Upper lobe of left lung (tissue), 6 donors: ENCODE measurements at regions not wholly inside any gene's neighbourhood (a gene's known extent, or its start where the extent isn't known, plus 50 kb on each side); places are given as distances from the start of the nearest gene placed in this dataset.

Source experiments
- ATAC-seq, 2 donors: fragments of 200-7000 bp; cut with Tn5 transposase; one replicate each; pipeline ENCODE4 v1.9.1; 2022; ENCODE audit warnings: mild to moderate bottlenecking in 2 of 2, moderate library complexity in 2 of 2; ENCODE audit not compliant: low FRiP score in 2 of 2
- DNase-seq, 2 donors: peaks; one replicate each; pipeline ENCODE4 v3.0.0-alpha.2; 2019 to 2020
- H3K27ac ChIP-seq, 4 donors: fragments of 200-600 bp; sonication (generic); one replicate each; pipeline ENCODE4 v1.5.1; 2016 to 2019
- H3K27me3 ChIP-seq, 4 donors: fragments of 200-600 bp; sonication (generic); one replicate each; pipeline ENCODE4 v1.5.1; 2017 to 2019
- H3K36me3 ChIP-seq, 4 donors: fragments of 200-600 bp; sonication (generic); one replicate each; pipeline ENCODE4 v1.5.1; 2016 to 2019
- H3K4me1 ChIP-seq, 4 donors: fragments of 200-600 bp; sonication (generic); one replicate each; pipeline ENCODE4 v1.5.1; 2018 to 2019
- H3K4me3 ChIP-seq, 4 donors: fragments of 200-600 bp; sonication (generic); one replicate each; pipeline ENCODE4 v1.5.1; 2017 to 2019; ENCODE audit warnings: mild to moderate bottlenecking in 2 of 4, moderate library complexity in 1 of 4
- H3K9me3 ChIP-seq, 4 donors: fragments of 200-600 bp; sonication (generic); one replicate each; pipeline ENCODE4 v1.5.1; 2018 to 2019
- EP300 ChIP-seq, 4 donors: sonication (generic); formaldehyde crosslinking; IDR thresholded peaks; one replicate each; pipeline ENCODE4 v1.5.1; 2017; ENCODE audit warnings: antibody characterized with exemption in 4 of 4, control low read depth in 2 of 4
- POLR2A ChIP-seq, 4 donors: fragments of 450-650 bp; IDR thresholded peaks; one replicate each; pipeline ENCODE4 v1.5.1; 2016 to 2017; ENCODE audit warnings: antibody characterized with exemption in 4 of 4, mild to moderate bottlenecking in 2 of 4
- POLR2AphosphoS5 ChIP-seq, 2 donors: sonication (generic); formaldehyde crosslinking; IDR thresholded peaks; one replicate each; pipeline ENCODE4 v1.5.1; 2017; ENCODE audit warnings: antibody characterized with exemption in 2 of 2
- WGBS, 2 donors: methylation state at CpG; one replicate each; pipeline ENCODE4 v1.1.5; 2017 to 2018; 5-methylcytosine and 5-hydroxymethylcytosine counted together
- TF ChIP-seq, protein P1 (sequence below), 6 experiments: fragments of 450-650 bp in 4 of 6; fragments of 200-600 bp in 2 of 6; sonication (generic) in 2 of 6; IDR thresholded peaks; one replicate each; pipeline ENCODE4 v1.5.1; 2016 to 2019; ENCODE audit warnings: antibody characterized with exemption in 6 of 6
- donor health status: DM: no; HTN: no; CAD: no; lungs with moderate emphysema.
- donor health status: DM: no; HTN: yes; CAD: no; lungs with severe emphysema.

DNA sequence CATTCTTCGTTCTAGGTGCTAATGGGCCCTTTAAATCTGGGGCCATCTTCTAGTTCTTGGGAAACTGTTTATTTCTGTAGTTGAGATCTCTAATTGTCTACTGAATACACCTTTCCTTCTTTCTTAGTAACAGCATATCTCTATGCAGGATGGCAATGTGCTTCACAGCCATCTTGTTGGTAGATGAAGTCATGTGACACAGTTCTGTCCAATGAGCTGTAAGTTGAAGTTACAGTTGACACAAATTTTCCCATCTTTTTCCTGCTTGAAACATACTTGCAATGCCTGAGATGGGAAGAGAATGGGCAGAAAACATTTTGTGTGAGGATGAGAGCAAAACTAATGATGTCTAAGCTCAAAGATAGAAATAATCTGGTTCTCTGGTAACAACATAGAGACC, 57.3 kb upstream of the PHLPP1 start:
- Histone ChIP-seq H3K4me3 (no peak overlapping the region), H3K4me1 (no peaks in the 10 kb centered on the region), H3K9me3 (no peaks in the 10 kb centered on the region), H3K36me3 (no peaks in the 10 kb centered on the region), H3K27me3 (no peaks in the 10 kb centered on the region), H3K27ac (no peak overlapping the region)
- 81 to 100% methylated on average over 1 of the region's 1 CpG for WGBS, 2 donors
- DNase-seq (no peak), ATAC-seq (no peak)
- no peak for TF ChIP-seq POLR2A (IDR thresholded peaks at IDR 0.05)
- TF ChIP-seq, protein P1, sequence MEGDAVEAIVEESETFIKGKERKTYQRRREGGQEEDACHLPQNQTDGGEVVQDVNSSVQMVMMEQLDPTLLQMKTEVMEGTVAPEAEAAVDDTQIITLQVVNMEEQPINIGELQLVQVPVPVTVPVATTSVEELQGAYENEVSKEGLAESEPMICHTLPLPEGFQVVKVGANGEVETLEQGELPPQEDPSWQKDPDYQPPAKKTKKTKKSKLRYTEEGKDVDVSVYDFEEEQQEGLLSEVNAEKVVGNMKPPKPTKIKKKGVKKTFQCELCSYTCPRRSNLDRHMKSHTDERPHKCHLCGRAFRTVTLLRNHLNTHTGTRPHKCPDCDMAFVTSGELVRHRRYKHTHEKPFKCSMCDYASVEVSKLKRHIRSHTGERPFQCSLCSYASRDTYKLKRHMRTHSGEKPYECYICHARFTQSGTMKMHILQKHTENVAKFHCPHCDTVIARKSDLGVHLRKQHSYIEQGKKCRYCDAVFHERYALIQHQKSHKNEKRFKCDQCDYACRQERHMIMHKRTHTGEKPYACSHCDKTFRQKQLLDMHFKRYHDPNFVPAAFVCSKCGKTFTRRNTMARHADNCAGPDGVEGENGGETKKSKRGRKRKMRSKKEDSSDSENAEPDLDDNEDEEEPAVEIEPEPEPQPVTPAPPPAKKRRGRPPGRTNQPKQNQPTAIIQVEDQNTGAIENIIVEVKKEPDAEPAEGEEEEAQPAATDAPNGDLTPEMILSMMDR (IDR thresholded peaks at IDR 0.05): no peak
- TF ChIP-seq EP300 (IDR thresholded peaks at IDR 0.05): no peak
- TF ChIP-seq POLR2AphosphoS5 (IDR thresholded peaks at IDR 0.05): no peak

DNA sequence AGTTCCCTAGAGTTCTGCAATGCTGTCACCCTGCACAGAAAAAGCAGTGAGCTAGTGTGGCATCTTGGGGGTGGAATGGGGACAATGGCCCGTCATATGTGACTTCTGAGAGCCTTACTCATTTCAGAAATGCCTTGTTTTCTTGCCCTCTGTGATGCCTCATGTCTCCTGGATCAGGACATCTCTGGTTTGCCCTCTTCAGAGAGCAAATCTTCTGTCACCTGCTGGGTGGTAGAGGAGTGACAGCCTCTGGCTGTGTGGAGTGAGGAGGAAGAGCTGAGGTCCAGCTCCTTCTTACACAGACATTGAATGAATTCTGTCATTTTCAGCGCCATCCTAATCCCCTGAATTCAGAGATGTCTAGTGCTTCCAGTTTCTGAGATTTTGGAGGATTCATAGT, 55.6 kb upstream of the PHLPP1 start:
- Histone ChIP-seq H3K4me3 (no peak overlapping the region), H3K27ac (no peak overlapping the region), H3K27me3 (no peaks in the 10 kb centered on the region), H3K36me3 (no peaks in the 10 kb centered on the region), H3K4me1 (no peaks in the 10 kb centered on the region), H3K9me3 (no peaks in the 10 kb centered on the region)
- TF ChIP-seq POLR2A (IDR thresholded peaks at IDR 0.05): no peak
- no peak for TF ChIP-seq POLR2AphosphoS5 (IDR thresholded peaks at IDR 0.05)
- TF ChIP-seq EP300 (IDR thresholded peaks at IDR 0.05): no peak
- TF ChIP-seq, protein P1 (IDR thresholded peaks at IDR 0.05): no peak
- DNase-seq: no peak
- 84 to 95% methylated on average over 2 of the region's 2 CpGs for WGBS, 2 donors
- ATAC-seq: no peak

DNA sequence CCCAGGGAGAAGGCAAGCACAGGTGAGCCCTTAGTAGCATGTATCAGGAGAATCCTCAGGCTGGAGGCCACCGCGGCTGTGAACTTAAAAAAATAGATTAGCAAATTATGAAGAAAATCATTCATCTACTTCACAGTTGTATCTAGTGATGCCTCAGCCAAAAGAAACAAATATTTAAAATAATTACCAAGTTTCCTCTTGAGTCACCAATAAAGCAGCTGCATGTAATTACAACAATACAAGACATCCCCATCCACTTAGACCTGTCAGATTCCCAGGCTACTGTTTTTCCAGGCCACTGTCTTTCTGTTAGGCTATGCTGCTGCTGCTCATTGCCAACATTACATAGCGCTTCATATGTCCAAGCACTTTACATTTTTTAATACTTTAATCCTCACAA, 54.6 kb upstream of the PHLPP1 start:
- no peak for ATAC-seq
- WGBS, 2 donors: 96 to 99% methylated on average over 3 of the region's 3 CpGs
- no peaks in the 10 kb centered on the region for H3K4me1 ChIP-seq
- no peak for DNase-seq
- no peak overlapping the region for H3K4me3 ChIP-seq
- TF ChIP-seq POLR2AphosphoS5 (IDR thresholded peaks at IDR 0.05): no peak
- no peak for TF ChIP-seq EP300 (IDR thresholded peaks at IDR 0.05)
- TF ChIP-seq, protein P1 (IDR thresholded peaks at IDR 0.05): no peak
- TF ChIP-seq POLR2A (IDR thresholded peaks at IDR 0.05): no peak
- H3K27me3 ChIP-seq: no peaks in the 10 kb centered on the region
- no peak overlapping the region for H3K27ac ChIP-seq
- no peaks in the 10 kb centered on the region for H3K36me3 ChIP-seq
- H3K9me3 ChIP-seq: no peaks in the 10 kb centered on the region

DNA sequence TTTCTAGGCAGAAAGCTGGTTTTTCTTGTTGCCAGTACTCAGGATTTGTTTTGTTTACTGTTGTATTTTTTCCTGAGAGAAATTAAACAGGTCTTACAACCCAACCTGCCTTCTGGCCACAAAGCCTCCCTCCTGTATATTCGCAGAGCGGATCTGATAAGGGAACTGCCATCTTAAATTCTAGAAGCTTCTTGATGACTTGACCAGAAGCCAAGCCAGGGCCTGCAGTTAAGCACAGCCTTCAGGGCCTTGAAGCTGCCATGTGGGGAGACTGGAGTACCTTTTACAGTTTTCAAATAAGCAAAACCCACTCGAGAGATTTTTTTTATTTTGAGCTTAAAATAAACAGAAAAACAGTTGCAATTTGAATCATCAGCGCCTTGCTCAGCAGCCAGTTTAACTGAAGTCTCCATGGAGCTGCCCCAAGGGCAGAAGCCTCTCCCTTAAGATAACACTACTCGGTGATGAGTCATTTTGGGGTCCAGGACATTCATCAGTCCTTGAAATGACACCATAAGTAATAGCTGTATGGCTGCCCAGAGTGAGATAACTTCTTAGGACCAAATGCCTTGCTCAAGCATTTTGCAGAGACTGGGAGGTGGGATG, 51.5 kb upstream of the PHLPP1 start:
- Histone ChIP-seq H3K4me3 (no peak overlapping the region), H3K27ac (no peak overlapping the region), H3K27me3 (no peaks in the 10 kb centered on the region), H3K36me3 (no peaks in the 10 kb centered on the region), H3K4me1 (no peaks in the 10 kb centered on the region), H3K9me3 (no peaks in the 10 kb centered on the region)
- TF ChIP-seq EP300 (IDR thresholded peaks at IDR 0.05) (no peak), POLR2A (IDR thresholded peaks at IDR 0.05) (no peak), POLR2AphosphoS5 (IDR thresholded peaks at IDR 0.05) (no peak)
- TF ChIP-seq, protein P1 (IDR thresholded peaks at IDR 0.05): no peak
- WGBS, 2 donors: 73 to 88% methylated on average over 5 of the region's 5 CpGs
- no peak for DNase-seq
- peak in 1 of 2 donors; percentile 80 for ATAC-seq

DNA sequence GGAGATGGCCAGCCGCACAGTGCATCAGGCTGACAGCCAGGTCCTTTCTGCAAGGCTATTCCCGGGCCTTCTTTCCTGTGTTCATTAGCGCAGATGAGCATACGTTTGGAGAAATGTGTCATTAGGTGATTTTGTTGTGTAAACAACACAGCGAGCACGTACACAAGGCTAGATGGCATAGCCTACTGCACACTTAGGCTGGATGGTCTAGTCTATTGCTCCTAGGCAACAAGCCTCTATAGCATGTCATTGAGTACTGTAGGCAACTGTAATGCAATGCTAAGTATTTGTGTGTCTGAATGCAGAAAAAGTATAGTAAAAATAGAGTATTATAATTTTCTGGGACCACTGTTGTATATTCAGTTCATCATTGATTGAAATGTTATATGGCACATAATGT, 50.9 kb upstream of the PHLPP1 start:
- ATAC-seq (no peak), DNase-seq (no peak)
- Histone ChIP-seq H3K9me3 (no peaks in the 10 kb centered on the region), H3K27me3 (no peaks in the 10 kb centered on the region), H3K4me3 (no peak overlapping the region), H3K36me3 (no peaks in the 10 kb centered on the region), H3K4me1 (no peaks in the 10 kb centered on the region), H3K27ac (no peak overlapping the region)
- WGBS, 2 donors: 78 to 92% methylated on average over 4 to 6 of the region's 6 CpGs
- no peak for TF ChIP-seq POLR2A (IDR thresholded peaks at IDR 0.05)
